GOT3 (cell line): ENCODE measurements at regions not wholly inside any gene's neighbourhood (a gene's known extent, or its start where the extent isn't known, plus 50 kb on each side); places are given as distances from the start of the nearest gene placed in this dataset.
"Not testable (repeated sequence)": the region's sequence is repeated elsewhere in the genome, so short reads cannot be mapped to it uniquely, and the experiment has no call there.

Experiments
- DNase-seq: peaks from one replicate; lab custom pipeline; 2025; ENCODE audit warnings: mixed read lengths; lab: John Stamatoyannopoulos, UW

DNA sequence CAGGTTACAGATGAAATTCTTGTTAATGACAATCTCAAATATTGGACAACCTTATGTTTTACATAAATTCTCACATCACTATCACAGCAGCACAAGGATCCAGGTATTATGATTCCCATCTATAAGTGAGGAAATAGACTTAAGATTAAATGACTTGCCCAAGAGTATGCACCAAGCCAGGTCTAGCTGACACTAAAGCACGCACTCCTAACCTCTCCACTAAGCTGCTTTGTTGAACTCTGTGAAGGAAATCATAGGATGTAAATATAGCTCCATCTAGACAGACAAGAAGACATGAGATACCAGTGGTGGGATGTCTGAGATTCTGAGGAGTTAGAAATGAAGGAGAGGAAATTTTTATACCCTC, 87.9 kb downstream of the PHLDA1 start:
- DNase-seq: no peak

DNA sequence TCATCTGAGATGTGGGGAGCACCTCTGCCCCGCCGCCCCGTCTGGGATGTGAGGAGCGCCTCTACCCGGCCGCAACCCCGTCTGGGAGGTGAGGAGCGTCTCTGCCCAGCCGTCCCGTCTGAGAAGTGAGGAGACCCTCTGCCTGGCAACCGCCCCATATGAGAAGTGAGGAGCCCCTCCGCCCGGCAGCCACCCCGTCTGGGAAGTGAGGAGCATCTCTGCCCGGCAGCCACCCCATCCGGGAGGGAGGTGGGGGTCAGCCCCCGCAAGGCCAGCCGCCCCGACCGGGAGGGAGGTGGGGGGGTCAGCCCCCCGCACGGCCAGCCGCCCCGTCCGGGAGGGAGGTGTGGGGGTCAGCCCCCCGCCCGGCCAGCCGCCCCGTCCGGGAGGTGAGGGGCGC, 89.9 kb downstream of the PHLDA1 start:
- not testable (repeated sequence) for DNase-seq

GRCh38 chr12:75939016-75939642, 92.4 kb downstream of the PHLDA1 start:
- DNase-seq: no peak

- DNase-seq: no peak
Observed at GRCh38 chr12:75938189-75938588, 93.4 kb downstream of the PHLDA1 start.

GRCh38 chr12:75937486-75937885, 94.1 kb downstream of the PHLDA1 start:
- DNase-seq: no peak

DNA sequence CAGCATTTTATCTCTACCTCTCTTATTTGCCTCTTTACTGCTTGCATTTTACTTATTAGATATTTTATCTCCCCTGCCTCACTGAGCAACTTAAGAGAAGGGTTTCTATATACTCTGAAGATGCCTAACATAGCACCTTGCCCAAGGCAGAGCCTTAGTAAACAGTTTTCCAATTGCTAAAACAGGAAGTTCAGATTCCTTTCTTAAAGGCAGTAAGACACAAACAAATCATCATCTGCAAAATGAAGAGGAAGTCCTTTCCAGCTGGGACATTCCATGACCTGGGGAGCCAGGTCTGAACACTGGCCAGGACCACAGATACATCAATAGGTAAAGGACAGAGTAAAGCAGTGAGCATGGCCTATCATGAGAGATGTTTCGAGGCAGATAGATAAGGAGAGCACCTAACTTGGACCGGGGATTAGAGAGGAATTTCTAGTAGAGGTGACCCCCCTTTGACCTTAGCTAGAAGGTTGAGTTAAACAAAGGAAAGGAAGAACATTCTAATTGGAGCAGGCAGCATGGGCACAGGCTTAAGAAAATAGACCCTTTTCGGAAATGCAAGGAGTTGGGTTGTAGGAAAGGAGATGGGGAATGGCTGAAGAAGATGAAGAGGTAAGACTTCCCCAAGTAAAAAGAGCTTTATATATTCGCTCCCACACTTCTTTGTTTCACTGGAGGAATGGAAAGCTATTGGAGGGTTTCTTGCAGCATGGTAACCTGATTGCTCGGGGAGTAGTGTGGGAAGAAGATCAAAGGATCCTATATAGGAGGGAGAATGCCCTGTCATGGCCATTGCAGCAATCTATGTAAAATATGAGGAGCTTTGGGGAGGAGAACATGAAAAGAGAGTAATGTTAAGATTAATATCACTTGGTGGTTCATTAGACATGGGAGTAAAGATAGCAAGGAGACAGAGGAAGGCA, 94.8 kb downstream of the PHLDA1 start:
- DNase-seq: no peak

DNA sequence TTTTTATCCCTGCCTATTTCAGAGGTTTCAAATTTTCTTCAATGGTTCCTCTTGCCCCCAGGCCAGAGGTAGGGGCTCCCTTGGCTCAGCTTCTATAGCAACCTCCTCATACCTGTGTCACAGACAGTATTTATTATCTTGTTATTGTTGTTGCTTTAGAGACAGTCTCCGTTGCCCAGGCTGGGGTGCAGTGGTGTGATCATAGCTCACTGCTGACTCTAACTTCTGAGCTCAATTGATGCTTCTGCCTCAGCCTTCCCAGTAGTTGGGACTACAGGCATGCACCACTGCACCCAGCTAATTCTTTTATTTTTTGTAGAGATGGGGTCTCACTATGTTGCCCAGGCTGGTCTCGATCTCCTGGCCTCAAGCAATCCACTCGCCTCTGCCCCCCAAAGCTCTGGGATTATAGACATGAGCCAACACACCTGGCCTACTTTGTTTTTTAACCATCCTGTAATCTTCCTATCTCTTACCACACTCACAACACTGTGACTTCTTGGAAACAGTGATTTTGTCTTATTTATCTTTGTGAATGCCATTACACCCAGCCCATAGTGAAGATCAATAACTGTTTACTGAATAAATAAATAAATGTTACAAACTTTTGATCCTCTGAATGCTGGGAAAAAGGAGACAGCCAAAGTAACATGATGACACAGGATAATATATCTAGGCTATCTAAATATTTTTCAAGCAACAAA, 95.9 kb downstream of the PHLDA1 start:
- no peak for DNase-seq

DNA sequence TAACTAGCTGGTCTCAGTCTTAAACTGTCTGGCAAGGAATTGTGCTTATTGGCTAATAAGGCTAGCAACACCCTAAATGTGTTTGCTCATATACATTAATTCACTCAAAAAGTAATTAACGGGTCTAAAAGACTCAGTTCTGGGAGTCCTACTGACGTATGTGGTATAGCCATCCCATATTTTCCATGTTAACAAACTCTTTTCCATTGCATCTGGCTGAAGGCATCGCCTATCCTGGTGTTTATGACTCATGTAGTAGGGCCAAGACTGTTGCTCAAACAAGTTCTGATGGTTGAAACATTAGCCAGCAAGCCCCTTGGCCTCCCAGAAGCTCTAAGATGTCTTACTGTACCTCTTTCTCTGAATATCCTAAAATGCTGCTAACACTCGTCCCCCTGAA, 98.5 kb downstream of the PHLDA1 start:
- no peak for DNase-seq

DNA sequence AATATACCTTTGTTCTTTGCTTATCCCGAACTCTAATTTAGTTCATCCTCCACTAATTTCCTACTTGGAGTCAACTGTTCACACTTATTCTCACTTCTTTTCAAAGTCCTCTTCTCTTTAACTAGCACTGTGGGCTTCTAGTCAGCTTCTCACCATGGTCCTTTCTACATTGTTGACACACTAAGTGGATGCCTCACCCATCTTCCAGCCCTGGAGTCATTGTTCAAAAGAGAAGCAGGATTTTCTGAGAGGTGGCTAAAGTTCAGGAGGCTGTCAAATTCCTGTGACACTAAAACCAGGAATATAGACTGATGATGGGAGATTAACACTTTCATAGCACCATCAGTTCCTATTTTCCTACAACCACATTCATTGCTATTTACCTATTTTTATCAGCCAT, 99.3 kb downstream of the PHLDA1 start:
- DNase-seq: no peak

DNA sequence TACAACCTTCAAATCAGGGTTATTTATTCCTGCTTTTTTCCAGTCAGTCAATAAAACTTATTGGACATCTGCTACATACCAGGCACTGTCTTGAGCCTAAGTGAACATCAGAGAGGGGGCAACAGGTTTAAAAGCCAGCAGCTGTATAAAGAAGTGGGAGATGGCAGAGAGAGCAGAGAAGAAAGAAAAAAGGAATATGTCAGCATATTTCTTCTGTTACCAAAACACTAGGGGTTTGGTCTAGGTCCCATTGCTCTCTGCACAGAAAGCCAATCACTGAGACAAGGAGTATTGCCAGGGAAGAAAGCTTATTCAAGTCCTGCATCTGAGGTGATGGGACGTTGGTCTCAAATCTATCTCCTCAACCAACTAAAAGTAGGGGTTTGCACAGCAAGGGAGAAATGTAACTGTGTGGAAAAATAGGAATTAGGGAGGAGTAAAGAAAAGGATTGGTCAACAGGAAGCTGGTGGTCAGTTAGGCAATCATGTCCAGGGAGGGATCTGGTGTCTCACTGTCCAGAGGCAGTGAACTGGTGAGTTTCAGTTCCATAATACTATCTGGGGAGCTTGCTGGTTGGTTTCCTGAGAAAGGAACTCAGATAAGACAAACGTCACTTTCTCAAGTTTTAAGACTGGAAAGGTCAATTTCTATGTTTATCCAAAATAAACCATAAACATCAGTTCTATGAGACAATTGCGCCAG, 107.5 kb downstream of the PHLDA1 start:
- no peak for DNase-seq

- no peak for DNase-seq
Observed at GRCh38 chr12:75922944-75923642, 108.5 kb downstream of the PHLDA1 start.

DNA sequence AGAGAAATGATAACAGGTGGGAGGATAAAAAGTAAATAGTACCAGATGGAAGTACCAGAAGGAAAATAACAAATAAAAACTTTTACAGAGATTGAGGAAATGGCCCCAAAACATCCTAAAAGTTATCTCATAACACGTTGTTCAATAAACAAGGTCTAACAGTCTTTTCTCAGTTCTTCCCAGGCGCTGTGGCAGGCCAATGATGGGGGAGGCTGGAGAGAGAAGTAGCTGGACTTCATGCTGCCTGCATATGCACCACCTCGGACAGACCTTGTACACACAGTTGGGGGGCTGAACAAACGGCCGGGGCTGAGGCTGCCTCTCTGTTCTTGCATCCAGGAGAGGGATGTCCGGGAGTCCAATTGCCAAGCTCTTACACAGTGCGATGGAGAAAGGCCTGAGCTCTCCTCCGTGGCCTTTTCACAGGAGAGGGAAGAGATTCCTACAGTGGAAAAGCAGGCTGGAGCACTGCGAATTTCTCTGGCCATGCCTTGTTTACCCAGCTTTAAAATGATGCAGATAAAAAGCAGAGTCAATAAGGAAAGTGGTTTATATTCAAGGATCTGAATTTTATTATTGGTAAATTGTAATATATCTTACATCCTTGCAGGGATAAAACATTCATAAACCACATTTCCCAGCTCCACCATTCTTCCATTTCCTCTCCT, 109.8 kb downstream of the PHLDA1 start:
- no peak for DNase-seq

- no peak for DNase-seq
Observed at GRCh38 chr12:75917715-75918114, 113.9 kb downstream of the PHLDA1 start.

- DNase-seq: no peak
Observed at GRCh38 chr12:75917083-75917482, 114.5 kb downstream of the PHLDA1 start.

DNA sequence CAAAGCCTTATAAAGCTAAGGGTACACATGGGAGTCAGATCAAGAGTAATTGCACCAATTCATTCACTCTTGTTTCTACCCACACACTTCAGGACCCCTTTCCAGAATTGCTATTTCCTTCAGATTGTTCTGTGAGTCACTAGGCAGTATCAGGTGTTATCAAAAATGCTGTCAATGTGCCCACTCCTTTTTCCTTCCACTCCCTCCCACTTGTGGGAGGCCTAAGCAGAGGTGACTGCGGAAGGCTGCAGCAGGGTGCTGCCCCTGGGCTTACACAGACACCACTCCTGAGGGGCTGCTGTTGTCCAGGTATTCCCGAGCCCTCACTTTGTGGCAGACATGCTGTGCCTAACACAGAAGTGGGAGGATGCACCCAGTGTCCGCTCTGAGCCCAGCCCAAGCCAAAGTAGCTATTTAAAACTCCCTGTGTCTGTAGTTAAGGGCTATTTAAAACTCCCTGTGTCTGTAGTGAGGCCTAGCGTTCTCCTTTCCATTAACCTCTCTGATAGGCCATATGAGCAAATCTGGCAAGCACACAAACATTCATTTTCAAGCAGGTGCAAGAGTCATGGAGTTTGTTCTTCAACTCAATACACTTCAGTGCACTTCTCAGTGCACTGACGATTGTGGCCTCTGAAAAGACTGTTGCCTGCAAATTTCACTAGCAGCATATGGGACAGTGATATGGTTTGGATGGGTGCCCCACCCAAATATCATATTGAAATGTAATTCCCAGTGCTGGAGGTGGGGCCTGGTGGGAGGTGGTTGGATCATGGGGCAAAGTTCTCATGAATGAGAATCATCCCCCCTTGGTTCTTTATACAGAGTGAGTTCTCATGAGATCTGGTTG, 117.8 kb downstream of the PHLDA1 start:
- no peak for DNase-seq

GRCh38 chr12:75909714-75910656, 121.6 kb downstream of the PHLDA1 start:
- no peak for DNase-seq

DNA sequence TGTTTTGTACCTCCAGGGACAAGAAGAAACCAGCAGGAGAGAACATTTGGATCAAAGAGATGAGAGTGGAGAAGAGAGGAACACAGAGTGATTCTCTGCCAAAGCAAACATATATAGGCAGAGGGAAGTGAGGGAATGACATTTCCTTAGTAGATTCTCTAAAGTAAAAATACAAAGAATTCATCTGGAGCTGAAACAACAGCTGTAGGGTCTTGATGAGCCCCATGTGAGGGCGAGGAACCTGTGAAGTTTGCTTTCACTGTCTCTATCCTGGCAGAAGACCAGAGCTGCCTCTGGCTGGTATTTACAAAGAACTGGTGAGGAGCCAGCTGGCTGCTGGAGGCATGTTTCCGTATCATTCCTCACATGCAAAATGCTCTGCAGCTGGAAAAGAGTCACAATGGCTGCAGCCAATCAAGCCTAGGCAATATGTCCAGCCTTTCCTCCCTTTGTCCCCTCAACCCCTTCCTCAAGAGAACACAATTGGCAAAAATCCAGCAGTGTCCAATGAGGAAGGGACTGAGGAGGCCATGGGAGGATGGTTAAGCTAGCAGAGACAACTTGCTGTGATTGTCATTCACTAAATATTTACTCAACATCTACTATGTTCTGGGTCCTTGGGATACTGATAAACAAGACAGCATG, 122.5 kb downstream of the PHLDA1 start:
- DNase-seq: no peak

DNA sequence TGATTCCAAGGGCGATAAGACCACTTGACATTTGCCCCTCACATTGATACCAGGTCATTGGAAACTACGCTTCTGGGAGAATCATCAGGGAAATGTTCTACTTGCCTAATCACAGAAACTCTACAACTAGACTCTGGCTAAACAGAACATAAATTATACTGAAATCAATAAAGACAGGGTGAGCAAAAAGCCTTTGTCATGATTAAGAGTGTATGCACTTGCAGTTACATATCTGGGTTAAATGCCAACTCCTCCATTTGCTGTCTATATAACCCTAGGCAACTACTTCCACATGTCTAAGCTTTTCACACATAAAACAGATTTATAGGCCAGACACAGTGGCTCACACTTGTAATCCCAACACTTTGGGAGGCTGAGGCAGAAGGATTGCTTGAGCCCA, 125.7 kb downstream of the PHLDA1 start:
- no peak for DNase-seq
